Loucy (cell line): ENCODE measurements at regions not wholly inside any gene's neighbourhood (a gene's known extent, or its start where the extent isn't known, plus 50 kb on each side); places are given as distances from the start of the nearest gene placed in this dataset.

ENCODE experiments used
- EZH2phosphoT487 ChIP-seq: fragments of 200-600 bp; IDR thresholded peaks from 2 replicates; pipeline ENCODE4 v1.6.1; 2018; ENCODE audit warnings: antibody characterized with exemption, mild to moderate bottlenecking, moderate library complexity, borderline replicate concordance
- TF ChIP-seq, protein P1 (sequence below): fragments of 200-600 bp; sonication (generic); conservative IDR thresholded peaks from 2 replicates; pipeline ENCODE4 v1.5.1; 2014; ENCODE audit warnings: mild to moderate bottlenecking, antibody characterized with exemption, low read length

DNA sequence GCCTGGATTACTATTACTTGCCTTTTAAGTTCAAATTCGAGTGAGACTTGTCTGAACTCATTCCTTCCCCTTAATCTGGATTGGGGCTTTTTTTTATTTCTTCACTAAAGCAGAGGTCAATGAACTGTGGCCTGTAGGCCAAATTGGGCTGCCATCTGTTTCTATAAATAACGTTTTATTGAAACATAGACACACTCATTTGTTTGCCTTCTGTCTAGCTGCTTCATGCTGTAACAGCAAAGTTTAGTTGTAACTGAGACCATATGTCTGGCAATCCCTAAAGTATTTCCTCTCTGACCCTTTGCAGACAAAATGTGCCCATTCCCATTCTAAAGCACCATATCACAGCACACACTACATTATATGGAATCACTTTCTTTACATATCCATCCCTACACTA, 207.9 kb upstream of the ISX start:
- TF ChIP-seq, protein P1, sequence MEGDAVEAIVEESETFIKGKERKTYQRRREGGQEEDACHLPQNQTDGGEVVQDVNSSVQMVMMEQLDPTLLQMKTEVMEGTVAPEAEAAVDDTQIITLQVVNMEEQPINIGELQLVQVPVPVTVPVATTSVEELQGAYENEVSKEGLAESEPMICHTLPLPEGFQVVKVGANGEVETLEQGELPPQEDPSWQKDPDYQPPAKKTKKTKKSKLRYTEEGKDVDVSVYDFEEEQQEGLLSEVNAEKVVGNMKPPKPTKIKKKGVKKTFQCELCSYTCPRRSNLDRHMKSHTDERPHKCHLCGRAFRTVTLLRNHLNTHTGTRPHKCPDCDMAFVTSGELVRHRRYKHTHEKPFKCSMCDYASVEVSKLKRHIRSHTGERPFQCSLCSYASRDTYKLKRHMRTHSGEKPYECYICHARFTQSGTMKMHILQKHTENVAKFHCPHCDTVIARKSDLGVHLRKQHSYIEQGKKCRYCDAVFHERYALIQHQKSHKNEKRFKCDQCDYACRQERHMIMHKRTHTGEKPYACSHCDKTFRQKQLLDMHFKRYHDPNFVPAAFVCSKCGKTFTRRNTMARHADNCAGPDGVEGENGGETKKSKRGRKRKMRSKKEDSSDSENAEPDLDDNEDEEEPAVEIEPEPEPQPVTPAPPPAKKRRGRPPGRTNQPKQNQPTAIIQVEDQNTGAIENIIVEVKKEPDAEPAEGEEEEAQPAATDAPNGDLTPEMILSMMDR: no peak
- TF ChIP-seq EZH2phosphoT487: no peak
